DOHH2 (cell line): ENCODE measurements at regions not wholly inside any gene's neighbourhood (a gene's known extent, or its start where the extent isn't known, plus 50 kb on each side); places are given as distances from the start of the nearest gene placed in this dataset.

Experiments
- CTCF ChIP-seq: fragments of 200-600 bp; sonication (generic); IDR thresholded peaks from one replicate; pipeline ENCODE4 v1.5.1; 2014; ENCODE audit warnings: antibody characterized with exemption, mild to moderate bottlenecking, low read depth, low read length; ENCODE audit not compliant: poor library complexity, severe bottlenecking
- EZH2phosphoT487 ChIP-seq: fragments of 200-600 bp; sonication (generic); IDR thresholded peaks from 2 replicates; pipeline ENCODE4 v1.6.1; 2017; ENCODE audit warnings: borderline replicate concordance, mild to moderate bottlenecking, antibody characterized with exemption, low read length, moderate library complexity, mixed read lengths

- TF ChIP-seq CTCF (no peak), EZH2phosphoT487 (no peak)
Observed at GRCh38 chr1:101165954-101166353, 70.9 kb upstream of the S1PR1 start.
